ENCODE measurements at regions not wholly inside any gene's neighbourhood (a gene's known extent, or its start where the extent isn't known, plus 50 kb on each side); places are given as distances from the start of the nearest gene placed in this dataset.
A peak's percentile ranks its signal among the peaks of the same experiment; 100 is the strongest.

DNA sequence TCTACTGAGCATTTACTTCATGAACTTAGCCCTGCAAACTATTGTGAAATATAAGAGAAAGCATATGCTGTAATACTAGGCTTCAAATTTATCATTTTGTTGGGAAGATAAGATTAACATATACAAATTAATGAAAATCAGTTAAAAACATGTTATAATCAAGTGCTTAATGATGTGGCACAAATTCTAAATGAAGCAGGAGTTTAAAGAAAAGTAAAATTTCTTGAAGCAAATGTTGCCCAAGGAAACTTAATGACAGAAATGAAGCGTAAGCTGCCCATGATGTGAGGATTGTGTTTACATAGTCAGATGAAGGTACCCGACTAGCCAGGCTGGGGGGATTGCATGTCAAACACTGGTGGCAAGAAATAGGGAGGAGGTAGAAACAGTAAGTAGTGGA lies 103.1 kb upstream of the GAP43 start:
- peak; percentile 35 to 49 for DNase-seq

- peak in 1 of 2 donors; percentile 31 for DNase-seq
Observed at GRCh38 chr3:115520651-115521245, 102.6 kb upstream of the GAP43 start.

- DNase-seq, result no peak
Observed at GRCh38 chr3:115523458-115523857, 99.9 kb upstream of the GAP43 start.

DNA sequence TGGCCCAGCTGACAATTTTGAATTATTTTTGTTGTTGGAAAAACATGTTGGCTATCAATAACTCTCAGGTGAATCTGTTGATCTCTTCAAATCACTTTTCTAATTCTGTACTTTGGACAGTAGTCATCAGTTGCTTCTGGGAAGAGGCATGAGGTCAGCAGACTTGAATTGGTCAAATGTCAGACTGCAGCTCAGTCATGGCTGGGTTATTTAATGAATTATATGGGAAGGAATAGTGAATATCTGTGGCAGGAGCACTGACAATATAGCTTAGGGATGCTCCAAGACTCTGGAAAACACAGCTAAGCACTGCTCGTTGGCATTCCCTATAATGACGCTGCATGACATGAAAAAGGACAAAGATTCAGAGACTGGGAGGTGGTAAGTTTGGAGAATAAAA lies 98.8 kb upstream of the GAP43 start:
- no peak for DNase-seq

DNA sequence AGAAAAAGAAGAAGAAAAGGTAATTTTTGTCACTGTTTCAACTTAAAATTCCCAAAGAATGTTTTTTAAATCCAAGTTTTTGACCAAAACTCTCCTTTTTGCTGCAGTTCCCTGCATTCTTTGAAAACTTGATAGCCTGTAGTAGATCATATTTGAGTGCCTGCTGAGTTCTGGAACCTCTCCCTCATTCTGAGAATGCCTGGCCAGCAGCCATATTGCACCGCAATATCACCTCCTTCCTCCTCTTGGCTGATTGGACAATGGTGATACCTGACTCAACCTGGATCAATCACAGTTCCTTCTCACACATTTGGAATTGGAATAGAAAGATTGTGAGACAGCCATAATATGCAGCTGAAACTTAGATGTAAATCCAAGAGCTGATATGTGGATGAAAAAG lies 97.6 kb upstream of the GAP43 start:
- no peak for DNase-seq

DNA sequence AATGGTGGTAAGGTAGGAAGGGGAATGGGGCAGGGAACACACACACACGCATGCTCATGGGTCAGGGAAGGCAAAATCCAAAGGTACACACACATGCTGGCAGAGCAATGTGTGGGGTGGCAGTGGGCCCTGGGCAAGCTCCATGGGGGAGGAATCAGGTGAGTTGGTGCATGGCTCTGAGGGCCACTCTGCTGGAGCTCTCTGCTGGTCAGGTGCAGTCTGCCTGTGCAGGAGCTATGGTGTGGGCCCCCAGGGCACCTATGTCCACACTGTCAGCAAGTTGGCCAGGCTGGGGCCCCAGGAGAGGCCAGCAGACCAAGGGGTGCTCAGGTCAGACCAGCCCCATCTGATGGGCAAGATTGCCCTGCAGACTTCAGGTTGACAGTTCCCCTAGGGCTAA lies 90.1 kb upstream of the GAP43 start:
- no peak for DNase-seq

DNA sequence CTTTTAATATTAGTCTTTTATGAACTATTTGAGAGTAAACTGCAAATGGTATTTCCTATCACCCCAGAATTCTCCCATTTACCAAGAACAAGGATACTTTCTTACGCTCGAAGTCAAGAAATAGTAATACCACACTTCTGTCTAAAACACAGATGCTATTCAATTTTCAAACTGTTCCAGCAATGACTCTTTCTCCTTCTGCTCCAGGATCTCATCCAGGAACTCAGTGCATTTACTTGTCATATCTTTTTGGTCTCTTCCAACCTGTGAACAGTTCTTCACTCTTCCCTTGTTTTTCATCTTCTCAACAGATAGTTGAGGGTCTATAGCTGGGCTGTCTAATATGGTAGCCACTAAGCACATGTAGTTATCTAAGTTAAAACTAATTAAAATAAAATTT lies 87.1 kb upstream of the GAP43 start:
- no peak for DNase-seq

- DNase-seq, result no peak
Observed at GRCh38 chr3:115537669-115538068, 85.6 kb upstream of the GAP43 start.

- no peak for DNase-seq
Observed at GRCh38 chr3:115547207-115547606, 76.1 kb upstream of the GAP43 start.

DNA sequence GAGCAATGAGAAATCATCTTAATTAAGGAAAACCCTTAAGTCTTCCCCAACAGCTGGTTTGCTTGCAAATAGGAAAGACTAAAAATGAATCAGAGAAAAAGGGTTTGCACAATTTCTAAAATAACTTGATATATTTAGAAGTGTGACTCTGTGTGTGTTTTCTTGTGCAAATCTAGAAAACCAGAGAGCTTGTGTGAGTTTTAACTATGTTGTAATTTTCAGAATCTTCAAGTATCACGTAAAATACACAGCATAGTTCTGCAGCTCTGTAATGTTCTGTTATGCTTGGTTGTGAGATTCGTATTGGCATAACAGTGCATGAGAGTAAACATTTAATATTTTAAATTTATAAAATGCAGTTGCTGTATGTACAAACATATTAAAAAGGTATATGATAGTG lies 74.7 kb upstream of the GAP43 start:
- no peak for DNase-seq

GRCh38 chr3:115549071-115549470 lies 74.2 kb upstream of the GAP43 start:
- no peak for DNase-seq

- DNase-seq, result no peak
Observed at GRCh38 chr3:115550285-115550761, 73.0 kb upstream of the GAP43 start.

DNA sequence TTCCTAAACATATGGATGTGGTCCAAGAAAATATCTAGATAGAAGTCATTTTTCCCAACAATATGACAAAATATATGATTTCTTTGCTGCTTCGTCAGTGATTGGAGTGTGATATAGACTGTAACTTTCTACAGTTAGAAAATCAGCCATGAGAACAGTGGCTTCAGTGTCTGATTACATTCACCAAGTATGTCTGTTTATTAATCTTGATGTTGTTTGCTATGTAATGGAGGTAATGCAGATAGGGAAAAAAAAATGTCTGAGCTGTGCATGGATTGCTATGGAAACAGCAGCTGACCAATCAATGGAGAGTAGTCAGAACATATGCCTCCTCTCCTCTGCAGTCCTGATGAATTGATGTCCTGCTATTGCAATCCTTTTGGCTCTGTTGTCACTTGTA lies 72.3 kb upstream of the GAP43 start:
- no peak for DNase-seq

DNA sequence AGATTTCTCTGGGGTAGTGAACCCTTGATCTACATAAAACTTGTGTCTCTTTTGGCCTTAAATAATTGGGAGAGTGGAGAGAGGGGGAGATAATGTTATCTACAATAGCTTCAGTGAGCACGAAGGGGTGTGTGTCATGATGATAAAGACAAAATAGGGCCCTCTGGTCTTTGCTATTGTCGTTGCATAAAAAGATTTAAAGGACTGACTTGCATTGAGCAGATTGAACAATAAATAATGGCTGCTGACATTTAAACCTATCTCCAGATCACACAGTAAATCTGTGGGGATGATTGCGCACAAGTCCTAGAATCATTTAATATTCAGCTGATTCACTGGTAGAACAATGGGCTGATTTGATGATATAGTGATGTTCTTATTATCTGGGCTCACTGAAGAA lies 71.3 kb upstream of the GAP43 start:
- no peak for DNase-seq

GRCh38 chr3:115553796-115554486 lies 69.4 kb upstream of the GAP43 start:
- no peak for DNase-seq

- DNase-seq, result no peak
Observed at GRCh38 chr3:115554487-115554807, 68.9 kb upstream of the GAP43 start.

DNA sequence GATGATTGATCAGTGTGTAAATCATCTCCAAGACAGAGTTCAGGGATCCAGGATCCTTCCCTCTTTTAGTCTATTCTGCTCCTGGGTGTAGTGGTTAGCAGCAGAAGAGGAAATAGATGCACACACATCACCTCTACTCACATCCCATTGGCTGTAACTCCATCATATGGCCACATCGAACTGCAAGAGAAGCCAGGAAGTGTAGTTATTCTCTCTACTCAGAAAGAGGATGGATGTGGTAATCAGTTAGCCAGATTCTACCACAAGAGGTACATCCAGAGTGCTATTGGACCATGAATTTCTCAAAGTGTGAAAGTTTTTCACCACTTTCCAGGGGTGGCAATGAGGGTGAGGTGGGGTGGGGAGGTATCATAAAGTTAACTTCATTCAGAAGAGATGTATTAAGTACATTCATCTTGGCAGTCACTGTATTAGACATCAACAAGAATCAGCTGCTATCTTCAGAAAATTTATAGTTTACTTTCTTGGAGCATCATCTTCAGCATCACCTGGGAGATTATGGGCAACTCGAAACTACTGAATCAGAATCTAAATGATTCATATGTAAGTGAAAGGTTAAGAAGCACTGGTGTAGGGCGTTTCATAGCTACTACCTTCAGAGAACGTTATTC lies 60.6 kb upstream of the GAP43 start:
- DNase-seq, result no peak

- no peak for DNase-seq
Observed at GRCh38 chr3:115563984-115564383, 59.3 kb upstream of the GAP43 start.

GRCh38 chr3:115571413-115571812 lies 51.9 kb upstream of the GAP43 start:
- DNase-seq, result no peak
